ENCODE measurements at regions not wholly inside any gene's neighbourhood (a gene's known extent, or its start where the extent isn't known, plus 50 kb on each side); places are given as distances from the start of the nearest gene placed in this dataset.

- TF ChIP-seq CTCF (IDR thresholded peaks at IDR 0.05) (no peak), EP300 (IDR thresholded peaks at IDR 0.05) (no peak), POLR2AphosphoS5 (IDR thresholded peaks at IDR 0.05) (no peak)
These were observed 359.8 kb downstream of the LTN1 start for GRCh38 chr21:28632755-28633408.
